H1 (cell line): ENCODE measurements at regions not wholly inside any gene's neighbourhood (a gene's known extent, or its start where the extent isn't known, plus 50 kb on each side); places are given as distances from the start of the nearest gene placed in this dataset.

Experiments
- CHD2 ChIP-seq: IDR thresholded peaks from 2 replicates; pipeline ENCODE4 v1.6.1; 2012; ENCODE audit warnings: low read length, improper control_type of control experiment
- CTCF ChIP-seq, 3 experiments: IDR thresholded peaks; 1 replicate in 2 of 3; 2 replicates in 1 of 3; pipeline versions ENCODE4 v1.5.1 to v1.6.1; 2011; ENCODE audit warnings: low read length in 3 of 3, mild to moderate bottlenecking in 3 of 3, inconsistent platforms in 2 of 3, low read depth in 1 of 3, moderate library complexity in 1 of 3; ENCODE audit not compliant: insufficient read depth in 1 of 3; ENCODE audit errors: control extremely low read depth in 1 of 3
- E2F6 ChIP-seq: IDR thresholded peaks from 2 replicates; pipeline ENCODE4 v1.6.1; 2012; ENCODE audit warnings: inconsistent platforms
- HDAC2 ChIP-seq, 2 experiments: fragments of 300-600 bp in 1 of 2; sonication (generic) in 1 of 2; IDR thresholded peaks; 2 replicates each; pipeline ENCODE4 v1.6.1; 2011 to 2012; ENCODE audit warnings: low read depth in 2 of 2, low read length in 2 of 2, mild to moderate bottlenecking in 2 of 2, moderate library complexity in 2 of 2, borderline replicate concordance in 1 of 2, inconsistent platforms in 1 of 2
- RAD21 ChIP-seq, 2 experiments: IDR thresholded peaks in 1 of 2; conservative IDR thresholded peaks in 1 of 2; 2 replicates each; pipeline ENCODE4 v1.6.1; 2011; ENCODE audit warnings: low read depth in 2 of 2, low read length in 2 of 2, improper control_type of control experiment in 1 of 2, inconsistent platforms in 1 of 2, mild to moderate bottlenecking in 1 of 2, moderate library complexity in 1 of 2
- RNF2 ChIP-seq: fragments of 200-900, 300-1000 bp; sonication (generic); IDR thresholded peaks from 2 replicates; pipeline ENCODE4 v1.7.1; 2016; ENCODE audit warnings: borderline replicate concordance, low read depth, mild to moderate bottlenecking, antibody characterized with exemption, low read length; ENCODE audit not compliant: poor library complexity, severe bottlenecking; ENCODE audit errors: missing control alignments

- no peak for TF ChIP-seq CTCF (IDR thresholded peaks at IDR 0.05; ENCODE audit: control extremely low read depth in 1 of 3, insufficient read depth in 1 of 3, low read depth in 1 of 3, low read length in 3 of 3)
- TF ChIP-seq RAD21 (IDR thresholded peaks at IDR 0.05 in 1 of 2, conservative IDR thresholded peaks at IDR 0.05 in 1 of 2; ENCODE audit: low read depth in 2 of 2, low read length in 2 of 2): no peak
- no peak for TF ChIP-seq RNF2
- no peak for TF ChIP-seq CHD2
- no peak for TF ChIP-seq E2F6
- no peak for TF ChIP-seq HDAC2 (IDR thresholded peaks at IDR 0.05; ENCODE audit: borderline replicate concordance in 1 of 2, low read depth in 2 of 2, low read length in 2 of 2)
- TF ChIP-seq, all 59 proteins: peak for 0
Measured at GRCh38 chr6:159610881-159611280, 82.2 kb downstream of the SOD2 start (continued).
